NCI-H2029 (cell line): ENCODE measurements at regions not wholly inside any gene's neighbourhood (a gene's known extent, or its start where the extent isn't known, plus 50 kb on each side); places are given as distances from the start of the nearest gene placed in this dataset.
A peak's percentile ranks its signal among the peaks of the same experiment; 100 is the strongest.

ENCODE experiments used
- DNase-seq: peaks from one replicate; lab custom pipeline; 2025; lab: John Stamatoyannopoulos, UW

- no peak for DNase-seq
Observed at GRCh38 chr11:133695387-133695786, 149.9 kb downstream of the SPATA19 start.

- DNase-seq, result no peak
Observed at GRCh38 chr11:133694701-133695100, 150.6 kb downstream of the SPATA19 start.

- no peak for DNase-seq
Observed at GRCh38 chr11:133693110-133693509, 152.2 kb downstream of the SPATA19 start.

GRCh38 chr11:133692126-133692934 lies 153.0 kb downstream of the SPATA19 start:
- no peak for DNase-seq

- no peak for DNase-seq
Observed at GRCh38 chr11:133687781-133688180, 155.5 kb upstream of the OPCML start.

GRCh38 chr11:133681901-133682300 lies 149.6 kb upstream of the OPCML start:
- DNase-seq, result peak; percentile 79

- DNase-seq, result no peak
Observed at GRCh38 chr11:133679896-133680295, 147.6 kb upstream of the OPCML start.

GRCh38 chr11:133678191-133678590 lies 145.9 kb upstream of the OPCML start:
- DNase-seq, result no peak

GRCh38 chr11:133677387-133677786 lies 145.1 kb upstream of the OPCML start:
- no peak for DNase-seq

- no peak for DNase-seq
Observed at GRCh38 chr11:133676265-133676664, 144.0 kb upstream of the OPCML start.

GRCh38 chr11:133669371-133670053 lies 137.2 kb upstream of the OPCML start:
- DNase-seq, result no peak

- no peak for DNase-seq
Observed at GRCh38 chr11:133663135-133663985, 131.1 kb upstream of the OPCML start.

- no peak for DNase-seq
Observed at GRCh38 chr11:133661846-133662245, 129.5 kb upstream of the OPCML start.

GRCh38 chr11:133660202-133660568 lies 127.9 kb upstream of the OPCML start:
- DNase-seq, result no peak

- DNase-seq, result no peak
Observed at GRCh38 chr11:133659538-133660201, 127.4 kb upstream of the OPCML start.

- DNase-seq, result no peak
Observed at GRCh38 chr11:133657054-133657453, 124.8 kb upstream of the OPCML start.

- no peak for DNase-seq
Observed at GRCh38 chr11:133656082-133656635, 123.9 kb upstream of the OPCML start.

GRCh38 chr11:133654630-133655212 lies 122.4 kb upstream of the OPCML start:
- DNase-seq, result no peak

- DNase-seq, result no peak
Observed at GRCh38 chr11:133653336-133653735, 121.0 kb upstream of the OPCML start.

- no peak for DNase-seq
Observed at GRCh38 chr11:133650082-133650481, 117.8 kb upstream of the OPCML start.

GRCh38 chr11:133649040-133649439 lies 116.7 kb upstream of the OPCML start:
- DNase-seq, result no peak
